Fibroblast of pulmonary artery (primary cell): ENCODE measurements at regions not wholly inside any gene's neighbourhood (a gene's known extent, or its start where the extent isn't known, plus 50 kb on each side); places are given as distances from the start of the nearest gene placed in this dataset.
"Not testable (repeated sequence)": the region's sequence is repeated elsewhere in the genome, so short reads cannot be mapped to it uniquely, and the experiment has no call there.

ENCODE experiments used
- DNase-seq: peaks from one replicate; pipeline ENCODE4 v3.0.0-alpha.2; 2010; ENCODE audit warnings: low read depth
- H3K4me3 ChIP-seq: replicated peaks from 2 replicates; pipeline ENCODE4 v1.5.1; 2011; ENCODE audit warnings: low read depth, mild to moderate bottlenecking, control low read depth, low read length, moderate library complexity

- H3K4me3 ChIP-seq, DNase-seq: not testable (repeated sequence)
These were observed 284.4 kb downstream of the CWH43 start for GRCh38 chr4:49270435-49270834.

GRCh38 chr4:49270912-49271311, 284.8 kb downstream of the CWH43 start:
- not testable (repeated sequence) for DNase-seq, H3K4me3 ChIP-seq

- DNase-seq, H3K4me3 ChIP-seq: not testable (repeated sequence)
These were observed 299.8 kb downstream of the CWH43 start for GRCh38 chr4:49285905-49286304.

- not testable (repeated sequence) for DNase-seq, H3K4me3 ChIP-seq
These were observed 301.1 kb downstream of the CWH43 start for GRCh38 chr4:49286926-49287745.

- H3K4me3 ChIP-seq, DNase-seq: not testable (repeated sequence)
These were observed 301.8 kb downstream of the CWH43 start for GRCh38 chr4:49287893-49288292.

GRCh38 chr4:49288796-49289195, 302.7 kb downstream of the CWH43 start:
- DNase-seq, H3K4me3 ChIP-seq: not testable (repeated sequence)

- not testable (repeated sequence) for H3K4me3 ChIP-seq, DNase-seq
These were observed 328.7 kb downstream of the CWH43 start for GRCh38 chr4:49314815-49315214.

- not testable (repeated sequence) for H3K4me3 ChIP-seq, DNase-seq
These were observed 334.8 kb downstream of the CWH43 start for GRCh38 chr4:49320725-49321410.

- DNase-seq, H3K4me3 ChIP-seq: not testable (repeated sequence)
These were observed 335.6 kb downstream of the CWH43 start for GRCh38 chr4:49321511-49322300.

- H3K4me3 ChIP-seq, DNase-seq: not testable (repeated sequence)
These were observed 336.8 kb downstream of the CWH43 start for GRCh38 chr4:49322610-49323572.

- not testable (repeated sequence) for H3K4me3 ChIP-seq
These were observed 337.5 kb downstream of the CWH43 start for GRCh38 chr4:49323573-49323940.

More at GRCh38 chr4:49323573-49323940, 337.5 kb downstream of the CWH43 start:
- DNase-seq: not testable (repeated sequence)
